PFSK-1 (cell line): ENCODE measurements at regions not wholly inside any gene's neighbourhood (a gene's known extent, or its start where the extent isn't known, plus 50 kb on each side); places are given as distances from the start of the nearest gene placed in this dataset.

ENCODE experiments used
- FOXP2 ChIP-seq: optimal IDR thresholded peaks from 2 replicates; pipeline ENCODE3; 2011; ENCODE audit warnings: borderline replicate concordance, control low read depth, inconsistent platforms; ENCODE audit not compliant: insufficient read depth; ENCODE audit errors: extremely low read length, extremely low read depth
- POLR2AphosphoS5 ChIP-seq: IDR thresholded peaks from 2 replicates; pipeline ENCODE4 v1.6.1; 2012; ENCODE audit warnings: low read depth, mild to moderate bottlenecking, control low read depth, low read length, moderate library complexity
- REST ChIP-seq, 2 experiments: IDR thresholded peaks; 2 replicates each; pipeline versions ENCODE4 v1.6.1 to v1.8.0; 2011 to 2012; ENCODE audit warnings: low read depth in 2 of 2, low read length in 2 of 2, control low read depth in 1 of 2, inconsistent platforms in 1 of 2, mild to moderate bottlenecking in 1 of 2, moderate library complexity in 1 of 2; ENCODE audit not compliant: insufficient read depth in 1 of 2
- SIN3A ChIP-seq: IDR thresholded peaks from 2 replicates; pipeline ENCODE4 v1.6.1; 2012; ENCODE audit warnings: mild to moderate bottlenecking, low read length, moderate library complexity, borderline replicate concordance; ENCODE audit not compliant: insufficient read depth
- TAF1 ChIP-seq: IDR thresholded peaks from 2 replicates; pipeline ENCODE4 v1.6.1; 2012; ENCODE audit warnings: low read length, control low read depth, borderline replicate concordance; ENCODE audit not compliant: insufficient read depth

- TF ChIP-seq FOXP2 (no peak), SIN3A (no peak), REST (IDR thresholded peaks at IDR 0.05; ENCODE audit: insufficient read depth in 1 of 2, low read depth in 2 of 2, low read length in 2 of 2) (no peak), POLR2AphosphoS5 (no peak), TAF1 (no peak)
These were observed 124.9 kb upstream of the CSNK1A1L start for GRCh38 chr13:37230346-37230745.

GRCh38 chr13:37229931-37230330 lies 124.5 kb upstream of the CSNK1A1L start:
- TF ChIP-seq POLR2AphosphoS5 (no peak), FOXP2 (no peak), TAF1 (no peak), REST (IDR thresholded peaks at IDR 0.05; ENCODE audit: insufficient read depth in 1 of 2, low read depth in 2 of 2, low read length in 2 of 2) (no peak), SIN3A (no peak)

DNA sequence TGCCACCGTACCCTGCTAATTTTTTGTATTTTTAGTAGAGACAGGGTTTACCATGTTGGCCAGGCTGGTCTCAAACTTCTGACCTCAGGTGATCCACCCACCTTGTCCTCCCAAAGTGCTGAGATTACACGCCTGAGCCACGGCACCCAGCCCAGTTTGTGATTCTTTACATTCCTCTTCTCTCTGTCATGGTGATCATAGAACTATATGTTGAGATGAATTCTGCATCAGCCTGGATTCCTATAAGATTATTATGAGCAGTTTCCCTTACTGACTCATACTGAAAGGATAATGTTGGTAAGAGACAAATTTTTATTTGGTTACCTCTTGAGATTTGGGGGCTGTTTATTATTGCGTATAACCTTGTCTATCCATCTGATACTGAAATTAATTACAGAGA lies 121.5 kb upstream of the CSNK1A1L start:
- no peak for TF ChIP-seq SIN3A
- no peak for TF ChIP-seq POLR2AphosphoS5
- TF ChIP-seq REST (IDR thresholded peaks at IDR 0.05; ENCODE audit: insufficient read depth in 1 of 2, low read depth in 2 of 2, low read length in 2 of 2): no peak
- no peak for TF ChIP-seq FOXP2
- TF ChIP-seq TAF1: no peak

- no peak for TF ChIP-seq SIN3A
- TF ChIP-seq POLR2AphosphoS5: no peak
- TF ChIP-seq FOXP2: no peak
- TF ChIP-seq REST (IDR thresholded peaks at IDR 0.05; ENCODE audit: insufficient read depth in 1 of 2, low read depth in 2 of 2, low read length in 2 of 2): no peak
- no peak for TF ChIP-seq TAF1
These were observed 120.1 kb upstream of the CSNK1A1L start for GRCh38 chr13:37225414-37226070.

GRCh38 chr13:37216331-37216730 lies 110.9 kb upstream of the CSNK1A1L start:
- no peak for TF ChIP-seq FOXP2
- no peak for TF ChIP-seq POLR2AphosphoS5
- TF ChIP-seq TAF1: no peak
- TF ChIP-seq REST (IDR thresholded peaks at IDR 0.05; ENCODE audit: insufficient read depth in 1 of 2, low read depth in 2 of 2, low read length in 2 of 2): no peak
- TF ChIP-seq SIN3A: no peak
